Liver (tissue), 3 donors: ENCODE measurements at regions not wholly inside any gene's neighbourhood (a gene's known extent, or its start where the extent isn't known, plus 50 kb on each side); places are given as distances from the start of the nearest gene placed in this dataset.

Source experiments
- JUND ChIP-seq, 2 donors: IDR thresholded peaks; 2 replicates each; pipeline ENCODE4 v1.6.1; 2016; ENCODE audit warnings: antibody characterized with exemption in 2 of 2
- TAF1 ChIP-seq: conservative IDR thresholded peaks from 2 replicates; pipeline ENCODE4 v1.6.1; 2016; ENCODE audit warnings: antibody characterized with exemption, mild to moderate bottlenecking
- YY1 ChIP-seq: IDR thresholded peaks from 2 replicates; pipeline ENCODE4 v1.6.1; 2016; ENCODE audit warnings: antibody characterized with exemption, mild to moderate bottlenecking
- TF ChIP-seq, protein P1 (sequence below): fragments of 150-350 bp; IDR thresholded peaks from 2 replicates; pipeline ENCODE4 v1.5.1; 2017; ENCODE audit warnings: improper control_type of control experiment, low read depth, low read length; ENCODE audit not compliant: missing input control
- donor health status: healthy.
- donor health status: healthy.

- TF ChIP-seq, protein P1, sequence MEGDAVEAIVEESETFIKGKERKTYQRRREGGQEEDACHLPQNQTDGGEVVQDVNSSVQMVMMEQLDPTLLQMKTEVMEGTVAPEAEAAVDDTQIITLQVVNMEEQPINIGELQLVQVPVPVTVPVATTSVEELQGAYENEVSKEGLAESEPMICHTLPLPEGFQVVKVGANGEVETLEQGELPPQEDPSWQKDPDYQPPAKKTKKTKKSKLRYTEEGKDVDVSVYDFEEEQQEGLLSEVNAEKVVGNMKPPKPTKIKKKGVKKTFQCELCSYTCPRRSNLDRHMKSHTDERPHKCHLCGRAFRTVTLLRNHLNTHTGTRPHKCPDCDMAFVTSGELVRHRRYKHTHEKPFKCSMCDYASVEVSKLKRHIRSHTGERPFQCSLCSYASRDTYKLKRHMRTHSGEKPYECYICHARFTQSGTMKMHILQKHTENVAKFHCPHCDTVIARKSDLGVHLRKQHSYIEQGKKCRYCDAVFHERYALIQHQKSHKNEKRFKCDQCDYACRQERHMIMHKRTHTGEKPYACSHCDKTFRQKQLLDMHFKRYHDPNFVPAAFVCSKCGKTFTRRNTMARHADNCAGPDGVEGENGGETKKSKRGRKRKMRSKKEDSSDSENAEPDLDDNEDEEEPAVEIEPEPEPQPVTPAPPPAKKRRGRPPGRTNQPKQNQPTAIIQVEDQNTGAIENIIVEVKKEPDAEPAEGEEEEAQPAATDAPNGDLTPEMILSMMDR, result no peak
- TF ChIP-seq YY1 (no peak), JUND (IDR thresholded peaks at IDR 0.05) (no peak), TAF1 (no peak)
Measured at GRCh38 chr1:93800856-93801255, 78.2 kb downstream of the DNTTIP2 start.
